HG03469 (cell line): ENCODE measurements at regions not wholly inside any gene's neighbourhood (a gene's known extent, or its start where the extent isn't known, plus 50 kb on each side); places are given as distances from the start of the nearest gene placed in this dataset.
A peak's percentile ranks its signal among the peaks of the same experiment; 100 is the strongest.

Experiments
- ATAC-seq: cut with Tn5 transposase; IDR thresholded peaks from one replicate; pipeline ENCODE4 v1.9.1; 2021; ENCODE audit warnings: mild to moderate bottlenecking, moderate library complexity, moderate number of reproducible peaks; ENCODE audit not compliant: unreplicated experiment

DNA sequence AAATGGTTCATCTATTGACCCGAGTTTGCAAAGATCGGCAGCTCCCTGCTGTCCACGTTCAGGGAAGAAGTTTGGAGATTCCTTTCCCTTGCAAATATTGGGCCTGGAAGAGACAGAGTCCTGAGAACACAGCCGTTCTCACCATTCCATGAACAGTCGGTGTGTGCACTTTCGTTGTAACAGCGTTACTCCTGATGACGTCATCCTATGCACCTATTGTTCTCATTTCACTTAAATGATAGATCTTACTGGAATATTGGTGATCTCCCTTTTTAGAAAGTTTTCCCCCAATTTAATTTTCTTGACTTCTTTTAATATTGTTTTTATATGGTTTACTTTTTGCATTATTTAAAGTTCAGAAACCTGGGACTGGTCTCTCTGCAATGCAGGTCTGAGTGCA, 320.7 kb upstream of the PFKP start:
- no peak for ATAC-seq

DNA sequence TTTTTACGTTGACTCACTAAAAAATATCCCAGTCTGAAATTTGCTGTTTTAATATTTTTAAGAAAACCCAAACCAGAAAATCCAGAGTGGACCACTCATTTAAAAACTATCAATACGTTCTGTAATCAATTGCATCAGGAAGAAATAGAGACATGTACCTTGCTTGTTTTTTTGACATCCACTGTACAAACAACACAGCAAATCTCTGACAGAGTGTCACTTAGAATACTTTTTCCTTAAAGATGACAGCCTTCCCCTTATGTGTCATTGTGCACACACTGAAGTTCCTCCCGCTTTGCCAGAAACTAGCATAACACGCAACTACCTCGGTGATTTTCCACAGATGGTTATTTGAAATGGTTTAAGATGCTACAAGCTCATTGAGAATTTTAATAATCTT, 321.7 kb upstream of the PFKP start:
- ATAC-seq = no peak

DNA sequence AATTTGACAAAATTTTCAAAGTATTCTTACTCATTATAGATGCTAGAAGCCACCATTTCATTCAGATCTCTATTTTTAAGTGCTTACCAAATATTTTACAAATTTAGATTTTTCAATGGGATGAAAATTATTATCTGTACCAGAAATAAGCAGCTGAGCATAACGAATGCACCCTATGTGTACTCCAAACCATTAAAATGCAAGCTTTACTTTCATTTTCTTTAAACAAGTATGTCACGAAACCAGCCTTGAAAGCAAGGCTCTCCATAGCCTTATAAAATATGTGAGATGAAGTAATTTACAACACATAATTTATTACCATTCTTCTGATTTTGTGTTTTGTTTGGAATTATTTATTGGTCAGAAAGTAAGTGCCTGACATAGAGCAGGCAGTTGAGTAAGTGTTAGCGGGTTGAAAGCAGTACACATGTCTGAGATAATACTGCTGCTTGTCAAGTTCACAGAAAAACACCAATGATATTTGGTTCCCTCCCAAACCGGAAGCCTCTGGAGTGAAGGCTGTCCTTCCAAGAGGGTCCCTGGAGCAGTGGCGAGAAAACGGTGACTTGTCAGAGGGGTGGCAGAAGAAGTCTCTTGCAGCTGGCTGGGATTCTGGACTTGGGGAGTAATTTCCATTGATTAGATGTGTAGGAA, 322.7 kb upstream of the PFKP start:
- ATAC-seq = no peak

DNA sequence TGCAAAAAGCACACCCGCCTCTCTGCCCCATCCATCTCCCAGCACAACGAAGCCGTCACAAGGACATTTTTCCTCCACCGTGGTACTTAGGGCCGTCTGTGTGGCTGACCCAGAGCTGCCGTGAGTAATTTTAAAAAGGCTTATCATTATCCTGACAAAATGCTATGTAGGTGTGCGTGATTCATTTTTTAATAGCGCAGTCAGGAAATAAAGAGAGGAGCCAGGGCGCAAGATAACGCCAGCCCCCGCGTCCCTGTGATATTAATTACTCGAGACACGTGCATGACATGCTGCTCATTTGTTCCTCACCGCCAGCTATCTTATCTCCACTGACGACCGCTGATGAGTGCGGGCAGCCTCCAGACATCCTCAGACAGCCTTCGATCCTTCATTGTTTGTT, 332.7 kb upstream of the PFKP start:
- no peak for ATAC-seq

DNA sequence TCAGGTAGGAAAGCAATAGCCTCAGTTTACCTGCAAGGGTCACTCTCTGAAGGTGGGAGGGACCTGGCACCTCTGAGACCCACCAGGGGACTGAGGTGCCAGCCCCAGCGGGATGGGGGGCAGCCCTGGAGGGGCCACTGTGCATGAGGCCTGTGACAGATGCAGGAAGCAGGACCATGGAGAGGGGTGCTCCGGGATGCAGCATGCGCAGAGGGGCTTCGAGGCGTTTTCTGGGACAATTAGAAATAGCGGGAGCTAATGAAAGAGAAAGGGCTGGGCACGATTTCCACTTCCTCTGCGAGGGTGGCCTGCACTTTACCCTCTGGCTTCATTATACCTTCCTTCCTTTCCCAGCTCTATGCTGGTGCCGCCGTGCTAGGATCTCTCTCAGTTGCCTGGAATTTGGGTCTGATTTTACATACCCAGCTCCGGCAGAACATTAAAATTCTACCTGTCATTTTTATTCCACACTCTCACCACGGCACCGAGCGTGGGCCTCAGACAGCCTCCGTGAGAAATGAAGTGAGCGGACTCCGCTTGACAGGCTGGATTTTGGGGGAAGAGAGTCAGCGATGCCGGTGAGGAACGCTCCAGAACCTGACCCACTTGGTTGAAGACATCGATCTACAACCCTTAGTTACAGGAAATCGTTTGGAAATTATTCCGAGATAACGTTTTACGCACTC, 333.9 kb upstream of the PFKP start:
- no peak for ATAC-seq

DNA sequence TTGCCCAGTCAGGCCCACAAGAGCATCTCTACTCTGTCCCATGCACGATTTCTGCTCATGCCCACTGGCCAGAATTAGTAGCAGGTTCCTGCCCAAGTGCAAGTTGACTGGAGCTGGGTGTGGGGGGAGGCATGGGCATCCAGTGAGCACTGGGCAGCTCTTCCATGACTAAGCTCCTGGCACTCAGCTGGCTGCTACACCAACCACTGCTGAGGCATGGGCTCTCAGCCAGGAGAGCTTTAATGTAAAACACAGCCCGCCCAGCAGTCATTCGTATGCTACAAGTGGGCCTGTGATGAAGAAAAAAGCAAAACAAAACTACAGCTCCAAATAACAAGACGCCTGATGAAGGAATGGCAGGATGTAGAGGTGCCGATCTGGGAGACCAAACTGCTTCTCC, 335.4 kb upstream of the PFKP start:
- ATAC-seq = no peak

DNA sequence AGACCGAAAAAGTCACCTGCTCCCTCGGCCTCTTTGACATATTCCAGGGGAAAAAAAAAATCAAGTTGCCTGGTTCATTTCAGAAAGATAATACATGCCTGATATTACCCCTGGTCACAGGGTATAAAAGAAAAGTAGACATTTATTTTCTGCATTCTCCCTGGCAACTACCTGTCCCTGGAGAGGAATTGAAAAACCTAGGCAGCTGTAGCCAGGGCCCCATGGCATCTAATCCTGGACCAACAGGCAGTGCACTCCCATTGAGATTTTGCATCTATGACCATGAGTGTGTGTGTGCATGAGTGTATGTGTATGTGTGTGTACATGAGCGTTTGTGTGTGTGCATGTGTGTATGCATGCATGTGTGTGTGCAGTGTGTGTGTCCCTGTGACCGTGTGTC, 338.2 kb upstream of the PFKP start:
- no peak for ATAC-seq

DNA sequence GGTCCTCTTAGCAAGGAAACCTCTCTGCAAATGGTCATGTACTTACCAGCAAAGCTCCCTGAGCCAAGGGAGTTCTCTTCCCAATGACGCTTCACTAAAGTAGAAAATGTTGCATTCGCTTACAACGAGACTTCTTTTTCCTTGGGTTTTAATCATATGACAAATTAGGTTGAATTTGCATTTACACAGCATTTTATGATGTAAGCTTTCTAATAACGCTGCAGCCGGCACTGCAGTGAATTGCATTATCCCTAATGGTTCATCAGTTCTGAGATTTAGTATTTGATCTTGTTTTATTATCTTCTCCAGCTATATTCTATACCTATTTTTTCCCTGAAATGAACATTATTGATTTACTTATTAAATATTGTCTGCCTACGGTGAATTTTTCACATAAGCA, 339.3 kb upstream of the PFKP start:
- ATAC-seq = no peak

DNA sequence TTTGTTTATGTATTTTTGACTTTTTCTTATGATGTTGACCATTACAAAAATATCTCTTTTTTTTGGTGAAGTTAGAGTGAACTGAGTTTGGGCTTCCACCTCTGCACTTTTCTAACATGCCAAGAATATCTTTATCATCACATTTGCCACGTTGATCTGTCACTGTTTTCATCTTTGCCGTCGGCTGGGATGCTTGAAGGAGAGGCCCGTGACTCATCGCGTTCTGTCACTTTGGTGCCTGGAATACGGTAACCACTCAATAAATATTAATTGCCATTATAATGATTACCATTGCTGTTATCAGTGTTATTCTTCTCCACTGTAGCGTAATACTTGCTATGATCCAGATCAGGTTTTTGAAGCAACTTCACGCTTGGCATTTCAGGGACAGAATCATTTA, 350.8 kb upstream of the PFKP start:
- no peak for ATAC-seq

DNA sequence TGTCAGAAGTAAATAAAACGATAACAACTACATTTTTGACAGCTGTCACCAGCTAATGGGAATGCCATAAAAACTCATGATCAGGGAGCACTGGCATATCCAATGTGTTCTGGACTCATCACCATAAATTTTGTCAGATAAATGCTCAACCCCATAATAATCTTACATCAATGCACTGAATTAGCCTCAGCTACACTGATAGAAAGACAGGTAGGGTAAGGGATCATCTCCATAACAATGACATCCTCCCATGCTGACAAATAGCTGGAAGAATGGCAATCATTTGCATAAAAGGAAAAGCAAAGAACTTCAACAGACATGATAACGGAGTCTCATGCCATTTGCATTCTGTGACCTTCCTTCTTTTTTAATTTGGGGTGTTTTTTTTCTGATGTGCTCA, 352.8 kb upstream of the PFKP start:
- no peak for ATAC-seq

DNA sequence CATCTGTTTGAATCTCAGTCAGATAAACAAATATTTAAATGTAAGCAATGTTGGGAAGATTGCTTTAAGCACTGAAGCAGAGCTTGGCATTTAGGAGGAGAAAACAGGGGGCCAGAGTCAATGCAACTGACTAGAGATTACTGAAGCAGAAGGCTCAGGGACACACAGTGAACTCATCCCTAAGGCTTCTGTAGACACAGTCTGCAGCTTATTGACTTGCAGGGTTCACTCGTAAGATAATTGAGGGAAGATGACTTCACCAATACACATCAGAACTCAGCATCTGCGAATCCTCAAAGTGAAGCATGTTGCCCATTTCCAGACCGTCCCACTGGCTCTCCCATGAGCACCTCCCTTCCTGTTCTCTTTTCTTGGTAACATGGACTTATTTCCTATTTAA, 363.4 kb upstream of the PFKP start:
- no peak for ATAC-seq

DNA sequence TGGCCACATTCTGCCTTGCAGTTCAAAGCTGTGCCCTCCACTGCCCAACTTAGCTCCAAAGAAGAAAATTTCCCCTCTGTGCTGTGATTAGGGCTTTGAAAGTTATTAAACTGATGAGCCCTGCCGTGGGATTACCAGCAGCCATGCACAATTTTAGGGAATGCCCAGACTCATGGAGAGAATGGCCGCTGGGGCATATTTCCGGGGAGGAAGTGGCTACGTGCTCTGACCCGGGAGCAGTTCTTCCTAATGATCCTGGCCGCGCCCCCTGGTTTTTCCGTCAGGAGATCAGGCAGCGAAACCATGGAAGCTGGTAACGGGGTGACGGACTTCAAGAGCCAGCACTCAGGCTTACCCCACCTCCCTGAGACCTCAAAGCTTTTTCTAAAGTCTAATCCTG, 365.5 kb upstream of the PFKP start:
- ATAC-seq = no peak

DNA sequence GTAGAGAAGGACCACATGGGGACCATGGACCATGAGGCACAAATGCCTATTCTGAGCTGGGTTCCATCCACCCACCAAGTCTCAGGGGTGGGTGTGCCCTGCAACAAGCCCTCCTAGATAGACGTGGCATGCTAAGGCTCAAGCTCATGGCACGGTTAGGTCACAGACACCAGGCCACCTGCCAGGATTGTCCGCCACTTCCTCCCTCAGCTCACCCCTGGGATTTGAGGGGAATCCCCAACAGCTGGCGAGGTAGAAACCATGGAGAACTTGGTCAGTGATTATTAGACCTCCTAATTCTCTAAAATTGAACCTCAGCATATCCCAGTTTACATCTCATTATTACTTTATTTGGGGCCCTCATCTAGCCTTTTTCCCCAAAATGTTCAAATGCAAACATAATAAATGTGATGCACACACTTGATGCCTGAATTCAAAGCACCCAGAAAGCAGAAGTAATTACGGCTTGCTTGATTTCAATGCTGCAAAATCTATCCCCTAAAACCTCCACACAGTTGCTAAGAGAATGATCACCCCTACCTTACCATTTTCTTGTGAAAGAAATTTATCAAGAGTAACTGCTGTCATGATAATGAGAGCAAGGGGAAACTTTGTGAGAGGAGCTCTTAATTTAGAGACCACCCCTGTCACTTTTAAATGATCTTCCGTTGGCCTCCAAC, 366.6 kb upstream of the PFKP start:
- peak; percentile 60 for ATAC-seq

DNA sequence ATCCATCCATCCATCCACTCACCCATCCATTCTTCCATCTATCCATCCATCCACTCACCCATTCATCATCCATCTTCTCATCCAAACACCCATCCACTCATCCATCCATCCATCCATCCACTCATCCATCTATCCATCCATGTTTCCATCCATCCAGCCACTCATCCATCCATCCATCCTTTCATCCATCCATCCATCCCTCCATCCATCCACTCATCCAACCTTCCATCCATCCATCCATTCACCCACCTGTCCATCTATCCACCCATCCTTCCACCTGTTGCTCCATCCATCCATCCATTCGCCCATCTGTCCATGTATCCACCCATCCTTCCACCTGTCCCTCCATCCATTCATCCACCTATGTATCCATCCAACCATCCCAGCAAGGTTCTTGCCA, 378.4 kb upstream of the PFKP start:
- ATAC-seq = no peak

DNA sequence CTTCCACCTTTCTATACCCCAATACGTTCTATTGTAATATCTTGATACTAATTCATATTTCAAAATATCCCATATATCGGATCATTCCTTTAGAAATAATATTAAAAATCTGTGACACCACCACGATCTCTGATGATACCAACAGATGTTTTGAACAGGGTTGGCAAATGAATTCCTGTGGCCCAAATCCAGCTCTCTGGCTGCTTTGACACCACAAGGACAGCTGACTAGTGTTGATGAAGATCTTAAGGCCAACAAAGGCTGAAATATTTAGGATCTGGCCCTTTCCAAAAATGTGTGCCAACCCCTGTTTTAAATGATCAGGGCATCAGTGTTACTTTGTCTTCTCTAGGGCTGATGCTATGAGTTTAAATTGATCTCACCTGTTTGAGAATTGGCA, 380.7 kb upstream of the PFKP start:
- ATAC-seq = no peak

DNA sequence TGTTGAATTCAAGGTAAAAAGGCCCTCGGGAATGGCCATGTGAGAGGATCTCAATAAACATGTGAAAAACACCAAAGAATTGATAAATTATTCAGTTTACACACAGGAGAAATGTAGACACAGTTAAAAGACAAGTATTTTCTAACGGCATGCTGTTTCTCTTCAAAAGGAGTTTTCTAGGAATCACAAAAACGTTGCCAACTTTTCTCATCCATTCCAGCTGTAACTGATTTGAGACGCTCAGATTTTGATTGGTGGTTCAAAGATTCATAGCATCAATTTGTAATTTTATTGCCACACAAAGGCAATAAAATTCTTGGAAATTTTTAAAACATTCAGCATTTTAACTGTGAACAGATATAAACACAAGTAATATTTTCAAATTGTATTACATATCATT, 384.9 kb upstream of the PFKP start:
- ATAC-seq = no peak

DNA sequence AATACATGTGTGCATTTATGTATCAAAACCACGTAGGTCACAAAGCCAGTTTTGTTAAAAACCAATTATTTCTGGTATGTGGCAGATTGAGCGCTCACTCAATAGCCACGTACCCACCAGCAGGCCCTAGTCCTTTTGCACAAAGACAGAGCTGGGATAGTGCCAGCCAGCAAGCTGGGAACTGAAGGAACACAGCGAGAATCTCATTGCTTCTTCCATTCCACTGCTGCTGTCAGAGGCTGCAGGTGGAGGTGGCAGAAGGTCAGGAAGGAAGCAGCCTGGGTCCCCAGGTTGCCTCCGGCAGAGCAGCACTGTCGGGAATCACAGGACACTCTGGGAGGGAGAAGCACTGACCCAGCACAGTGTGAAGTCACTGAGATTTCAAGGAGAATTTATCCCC, 385.5 kb upstream of the PFKP start:
- no peak for ATAC-seq

DNA sequence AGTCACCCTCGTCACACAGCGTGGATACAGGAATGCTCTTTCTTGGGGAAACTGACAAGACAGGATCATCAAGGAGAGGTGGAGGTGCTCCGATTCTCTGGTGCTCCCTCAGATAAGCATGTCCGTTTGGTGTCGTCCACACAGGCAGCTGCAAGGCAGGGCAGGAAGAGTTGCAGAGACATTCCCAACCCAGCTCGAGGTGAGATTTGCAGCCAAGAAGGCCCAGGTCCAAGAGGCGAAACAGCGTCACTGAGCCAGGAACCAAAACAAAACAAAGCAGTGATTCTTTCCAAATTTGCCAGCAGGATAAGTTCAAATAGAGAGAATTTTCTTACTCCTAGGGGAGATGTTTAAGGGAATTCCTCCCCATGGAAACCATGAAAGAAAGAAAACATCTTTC, 386.5 kb upstream of the PFKP start:
- no peak for ATAC-seq

DNA sequence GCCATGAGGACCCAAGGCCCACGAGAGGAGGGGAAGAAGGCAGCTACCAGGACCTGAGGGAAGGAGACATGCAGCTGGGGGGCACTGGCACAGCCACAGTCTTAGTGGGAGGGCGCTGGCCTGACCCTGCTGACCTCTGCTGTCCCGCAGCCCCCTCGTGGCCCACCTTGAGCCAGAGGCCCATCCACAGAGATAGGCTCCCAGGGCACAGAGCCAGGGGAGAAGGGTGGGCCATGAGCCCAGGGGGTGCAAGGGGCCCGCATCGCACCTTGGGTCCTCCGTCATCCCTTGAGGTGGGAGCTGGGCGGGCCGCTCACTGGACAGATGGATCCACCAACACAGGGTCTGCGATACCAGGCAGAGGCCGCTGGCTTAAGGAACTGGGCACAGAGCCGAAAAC, 387.7 kb upstream of the PFKP start:
- no peak for ATAC-seq

DNA sequence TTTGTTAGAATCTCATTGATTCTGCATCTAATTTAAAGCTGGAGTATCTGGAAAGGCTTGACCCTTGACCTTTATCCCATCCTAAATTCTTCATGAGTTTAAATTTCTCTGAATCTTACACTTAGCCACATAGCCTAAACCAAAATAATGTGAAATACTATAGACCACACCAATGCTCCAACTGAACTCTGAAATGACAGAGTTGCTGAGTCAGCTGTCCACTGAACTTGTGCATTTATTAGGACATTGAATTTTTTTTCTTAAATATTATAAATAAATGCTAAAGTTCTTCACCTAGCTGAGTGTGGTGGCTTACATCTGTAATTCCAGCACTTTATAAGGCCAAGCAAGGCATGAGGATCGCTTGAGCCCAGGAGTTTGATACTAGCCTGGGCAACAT, 390.9 kb upstream of the PFKP start:
- ATAC-seq = no peak

DNA sequence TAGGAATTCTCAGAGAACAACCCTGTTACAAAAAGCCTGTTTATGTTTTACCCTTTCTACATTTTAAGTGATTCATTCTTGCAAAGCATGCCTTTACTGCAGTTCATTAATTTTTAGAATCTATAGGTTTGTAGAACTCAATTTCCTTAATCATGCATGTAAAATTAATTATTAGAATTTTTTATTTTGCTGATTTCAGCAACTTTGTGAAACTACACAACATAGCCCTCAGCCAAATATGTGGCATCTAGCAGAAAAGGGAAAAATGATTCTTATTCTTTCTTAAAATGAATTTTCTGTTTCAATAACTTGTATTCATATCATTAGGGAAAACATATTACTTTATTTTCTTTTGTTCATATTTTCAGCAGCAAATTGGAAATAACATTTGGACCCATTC, 392.9 kb upstream of the PFKP start:
- ATAC-seq = no peak

DNA sequence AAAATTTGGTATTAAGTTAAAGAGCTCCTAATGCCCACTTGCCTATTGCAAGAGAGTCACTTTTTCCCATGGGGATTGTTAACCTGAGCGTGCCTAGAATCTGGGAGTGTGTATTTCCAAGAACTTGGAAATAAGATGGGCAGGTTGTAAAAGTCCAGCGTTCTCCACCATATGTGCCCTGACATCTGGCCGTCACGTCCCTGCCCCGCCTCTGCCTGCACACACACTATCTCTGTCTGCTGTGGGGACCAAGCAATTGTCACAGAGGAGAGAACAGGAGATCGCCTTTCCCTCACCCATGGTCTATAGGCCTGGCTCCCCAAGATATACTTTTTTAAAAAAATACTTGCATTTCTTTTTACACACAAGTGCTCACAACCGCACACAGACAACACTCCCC, 396.5 kb upstream of the PFKP start:
- ATAC-seq = no peak

DNA sequence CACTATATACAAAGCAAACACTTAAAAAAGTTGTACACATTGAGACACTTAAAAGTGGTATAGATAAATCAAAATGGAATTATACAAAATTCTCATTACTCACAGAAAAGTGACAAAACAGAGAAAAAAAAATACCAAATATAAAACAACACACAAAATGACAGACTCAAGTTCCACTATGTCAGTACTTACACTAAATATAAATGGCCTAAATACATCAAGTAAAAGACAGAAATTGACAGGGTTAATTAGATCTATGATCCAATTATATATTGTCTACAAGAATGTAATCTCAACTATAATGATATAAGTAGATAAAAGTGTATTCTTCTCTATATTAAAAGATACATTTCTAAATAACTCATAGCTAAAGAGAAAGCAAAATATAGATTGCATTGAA, 401.6 kb upstream of the PFKP start:
- no peak for ATAC-seq
